GM12878 (cell line): ENCODE measurements at regions not wholly inside any gene's neighbourhood (a gene's known extent, or its start where the extent isn't known, plus 50 kb on each side); places are given as distances from the start of the nearest gene placed in this dataset.

ENCODE experiments used
- ATAC-seq: fragments of 200-7000 bp; cut with Tn5 transposase; 3 replicates; pipeline ENCODE4 v1.9.1; 2020; ENCODE audit warnings: mild to moderate bottlenecking, moderate library complexity
- BruUV-seq: library from RNA; stranded (reverse); fragments of 400-500 nt; replicated peaks from 2 replicates; lab custom pipeline; 2021; lab: Mats Ljungman, UMichigan
- CTCF ChIA-PET: fragments of 300-600 bp; sonication (Branson Sonifier 250); formaldehyde crosslinking; extraction: SDS; loops from one replicate; lab custom pipeline; 2021; ENCODE audit warnings: inconsistent platforms; lab: Yijun Ruan, JAX
- POLR2A ChIA-PET: fragments of 350-600 bp; formaldehyde crosslinking; extraction: SDS; loops from one replicate; lab custom pipeline; 2021; ENCODE audit warnings: inconsistent platforms; lab: Charles Lee
- RAD21 ChIA-PET: fragments of 300-600 bp; sonication (Branson Sonifier 250); formaldehyde crosslinking; loops from one replicate; lab custom pipeline; 2023; ENCODE audit warnings: antibody characterized with exemption; ENCODE audit not compliant: unreplicated experiment; lab: Charles Lee
- SMC1A ChIA-PET: fragments of 300-600 bp; sonication (Branson Sonifier 250); formaldehyde crosslinking; loops from one replicate; lab custom pipeline; 2023; ENCODE audit not compliant: unreplicated experiment, uncharacterized antibody; lab: Charles Lee
- DNase-seq: peaks from one replicate; pipeline ENCODE4 v3.0.0-alpha.2; 2011; ENCODE audit warnings: low read depth, low spot score
- FAIRE-seq: peaks from 3 replicates; lab custom pipeline; 2011; peaks lifted over from hg19 to GRCh38; lab: Jason Lieb, UNC
- H2AFZ ChIP-seq: 2 replicates; pipeline ENCODE4 v1.6.0; 2011; ENCODE audit warnings: low read depth, low read length, control low read depth; ENCODE audit not compliant: control insufficient read depth
- H3K27ac ChIP-seq: 2 replicates; pipeline ENCODE4 v1.5.1; 2011; ENCODE audit warnings: control low read depth; ENCODE audit not compliant: control insufficient read depth, insufficient read depth
- H3K27me3 ChIP-seq, 2 experiments: replicated peaks in 1 of 2; 2 replicates each; pipeline versions ENCODE4 v1.6.0 to v1.6.1; 2011; ENCODE audit warnings: low read length in 1 of 2; ENCODE audit not compliant: control insufficient read depth in 2 of 2, insufficient read depth in 2 of 2
- H3K36me3 ChIP-seq, 2 experiments: 2 replicates each; pipeline ENCODE4 v1.5.1; 2011; ENCODE audit warnings: low read length in 1 of 2; ENCODE audit not compliant: control insufficient read depth in 2 of 2, insufficient read depth in 2 of 2
- H3K4me1 ChIP-seq: 2 replicates; pipeline ENCODE4 v1.6.1; 2011; ENCODE audit warnings: mild to moderate bottlenecking, low read length, moderate library complexity, mixed read lengths; ENCODE audit not compliant: control insufficient read depth, insufficient read depth
- H3K4me2 ChIP-seq: 2 replicates; pipeline ENCODE4 v1.6.0; 2011; ENCODE audit warnings: control low read depth; ENCODE audit not compliant: control insufficient read depth, insufficient read depth
- H3K4me3 ChIP-seq: fragments of 200-600 bp; sonication (generic); 2 replicates; pipeline ENCODE4 v1.5.1; 2016
- H3K79me2 ChIP-seq: 2 replicates; pipeline ENCODE4 v1.6.0; 2011; ENCODE audit warnings: low read length; ENCODE audit not compliant: control insufficient read depth, insufficient read depth
- H3K9ac ChIP-seq: 2 replicates; pipeline ENCODE4 v1.8.0; 2011; ENCODE audit warnings: low read length, control low read depth, mixed read lengths; ENCODE audit not compliant: control insufficient read depth, insufficient read depth
- H3K9me3 ChIP-seq: replicated peaks from 3 replicates; pipeline ENCODE4 v1.5.1; 2011; ENCODE audit warnings: mild to moderate bottlenecking, low read length; ENCODE audit not compliant: control insufficient read depth, insufficient read depth
- H4K20me1 ChIP-seq: 2 replicates; pipeline ENCODE4 v1.6.0; 2011; ENCODE audit not compliant: control insufficient read depth, insufficient read depth
- ATF2 ChIP-seq: IDR thresholded peaks from 2 replicates; pipeline ENCODE4 v1.6.1; 2012; ENCODE audit warnings: low read length, inconsistent platforms
- ATF3 ChIP-seq: IDR thresholded peaks from 2 replicates; pipeline ENCODE4 v1.6.1; 2011; ENCODE audit warnings: low read depth, mild to moderate bottlenecking, low read length, moderate library complexity, borderline replicate concordance; ENCODE audit errors: extremely low read depth
- BMI1 ChIP-seq: fragments of 450-650 bp; IDR thresholded peaks from 2 replicates; pipeline ENCODE4 v1.6.1; 2016; ENCODE audit warnings: mild to moderate bottlenecking, moderate library complexity, borderline replicate concordance
- CBX3 ChIP-seq: fragments of 200-600 bp; sonication (generic); IDR thresholded peaks from 2 replicates; pipeline ENCODE4 v1.6.1; 2016; ENCODE audit warnings: low read depth, borderline replicate concordance
- CEBPB ChIP-seq, 2 experiments: fragments of 150-350 bp in 1 of 2; IDR thresholded peaks; 2 replicates each; pipeline ENCODE4 v1.6.1; 2012 to 2014; ENCODE audit warnings: low read depth in 2 of 2, low read length in 2 of 2, borderline replicate concordance in 1 of 2, inconsistent platforms in 1 of 2
- EP300 ChIP-seq, 2 experiments: fragments of 150-350 bp in 1 of 2; IDR thresholded peaks; 2 replicates each; pipeline ENCODE4 v1.6.1; 2011 to 2012; ENCODE audit warnings: low read depth in 2 of 2, low read length in 2 of 2, borderline replicate concordance in 1 of 2, improper control_type of control experiment in 1 of 2, inconsistent platforms in 1 of 2; ENCODE audit not compliant: control insufficient read depth in 1 of 2
- EZH2 ChIP-seq: IDR thresholded peaks from 2 replicates; pipeline ENCODE4 v1.6.1; 2012; ENCODE audit warnings: low read depth, mild to moderate bottlenecking, control low read depth, inconsistent platforms, low read length, borderline replicate concordance; ENCODE audit not compliant: control insufficient read depth
- GABPA ChIP-seq: IDR thresholded peaks from 2 replicates; pipeline ENCODE4 v1.6.1; 2014; ENCODE audit warnings: antibody characterized with exemption, low read depth, mild to moderate bottlenecking, inconsistent platforms
- KAT2A ChIP-seq: conservative IDR thresholded peaks from 2 replicates; pipeline ENCODE4 v1.6.1; 2011; ENCODE audit warnings: low read depth, low read length; ENCODE audit not compliant: control insufficient read depth
- KLF5 ChIP-seq: fragments of 450-650 bp; IDR thresholded peaks from 2 replicates; pipeline ENCODE4 v1.6.1; 2014; ENCODE audit warnings: mild to moderate bottlenecking; ENCODE audit not compliant: partially characterized antibody
- NFXL1 ChIP-seq: fragments of 450-650 bp; IDR thresholded peaks from 2 replicates; pipeline ENCODE4 v1.6.1; 2017; ENCODE audit warnings: antibody characterized with exemption, mild to moderate bottlenecking, borderline replicate concordance
- NRF1 ChIP-seq: conservative IDR thresholded peaks from 2 replicates; pipeline ENCODE4 v1.6.1; 2011; ENCODE audit warnings: mild to moderate bottlenecking, low read depth, low read length, improper control_type of control experiment
- PAX5 ChIP-seq: IDR thresholded peaks from 2 replicates; pipeline ENCODE4 v1.6.1; 2011; ENCODE audit warnings: low read depth, low read length, borderline replicate concordance
- PML ChIP-seq: IDR thresholded peaks from 2 replicates; pipeline ENCODE4 v1.6.1; 2012; ENCODE audit warnings: low read length, inconsistent platforms
- RFX5 ChIP-seq: IDR thresholded peaks from 2 replicates; pipeline ENCODE4 v1.6.1; 2011; ENCODE audit warnings: low read depth, low read length, improper control_type of control experiment
- ZNF207 ChIP-seq: fragments of 450-650 bp; IDR thresholded peaks from 2 replicates; pipeline ENCODE4 v1.6.1; 2014; ENCODE audit warnings: antibody characterized with exemption, mild to moderate bottlenecking, borderline replicate concordance
- WGBS: methylation state at CpG from one replicate; pipeline ENCODE4 v1.1.6; 2016; ENCODE audit warnings: low lambda C conversion rate; ENCODE audit not compliant: insufficient replicate concordance, insufficient coverage; ENCODE audit errors: missing lambda C conversion rate; 5-methylcytosine and 5-hydroxymethylcytosine counted together
- in situ Hi-C: fragments of 300-500 bp; cut with MboI; formaldehyde crosslinking; loops from 9 replicates; pipeline ENCODE4 v1.14.3; 2018; ENCODE audit warnings: mixed read lengths
- intact Hi-C: fragments of 100-400 bp; cut with micrococcal nuclease; formaldehyde crosslinking; loops from one replicate; pipeline ENCODE4 v1.14.2; 2022; ENCODE audit not compliant: unreplicated experiment

- in situ Hi-C loops (no loop called here), intact Hi-C loops (no loop called here)
- Histone ChIP-seq H3K4me2 (no peak overlapping the region), H3K36me3 (no peaks in the 10 kb centered on the region), H3K27me3 (no peaks in the 10 kb centered on the region), H4K20me1 (no peaks in the 10 kb centered on the region), H2AFZ (no peak overlapping the region), H3K9ac (no peak overlapping the region), H3K79me2 (no peaks in the 10 kb centered on the region), H3K4me1 (peaks cover 22% of the 10 kb centered on the region), H3K9me3 (peaks cover 11% of the 10 kb centered on the region; the same call in 2 of the 3 replicates), H3K4me3 (no peak overlapping the region), H3K27ac (no peak overlapping the region)
- no peak for DNase-seq
- no TSS peak for BruUV-seq
- ChIA-PET CTCF (no interaction called here), SMC1A (interaction anchor here (2.9 kb wide), 1 partner anchor 11 kb away, joined by 11 read pairs; no protein-coding TSS in a partner anchor), POLR2A (interaction anchor here (1.9 kb wide), 1 partner anchor 11 kb away, joined by 5 read pairs; no protein-coding TSS in a partner anchor), RAD21 (no interaction called here)
- WGBS, result 67% methylated on average over 1 of the region's 1 CpG
- ATAC-seq, result no peak
- FAIRE-seq, result no peak
- TF ChIP-seq KLF5, result no peak
- no peak for TF ChIP-seq NFXL1
- no peak for TF ChIP-seq PML
- no peak for TF ChIP-seq ATF3
- TF ChIP-seq RFX5, result no peak
- no peak for TF ChIP-seq CEBPB (IDR thresholded peaks at IDR 0.05; ENCODE audit: borderline replicate concordance in 1 of 2, low read depth in 2 of 2, low read length in 2 of 2)
- TF ChIP-seq ATF2, result no peak
- no peak for TF ChIP-seq EZH2
- TF ChIP-seq BMI1, result no peak
- TF ChIP-seq NRF1, result no peak
- TF ChIP-seq EP300 (IDR thresholded peaks at IDR 0.05; ENCODE audit: borderline replicate concordance in 1 of 2, control insufficient read depth in 1 of 2, low read depth in 2 of 2, low read length in 2 of 2), result no peak
- TF ChIP-seq GABPA, result no peak
- no peak for TF ChIP-seq PAX5
- TF ChIP-seq KAT2A, result no peak
- TF ChIP-seq CBX3, result no peak
- TF ChIP-seq ZNF207, result no peak
Observed at GRCh38 chr2:8531481-8531880, 150.4 kb upstream of the ID2 start.
